ENCODE measurements at regions not wholly inside any gene's neighbourhood (a gene's known extent, or its start where the extent isn't known, plus 50 kb on each side); places are given as distances from the start of the nearest gene placed in this dataset.

- no peak for TF ChIP-seq CTCF (IDR thresholded peaks at IDR 0.05; ENCODE audit: insufficient read depth, low read length)
- TF ChIP-seq POLR2AphosphoS5 (IDR thresholded peaks at IDR 0.05; ENCODE audit: low read depth) = no peak
- no peak for TF ChIP-seq REST (IDR thresholded peaks at IDR 0.05; ENCODE audit: insufficient replicate concordance, low read depth)
Measured at GRCh38 chr2:126995621-126996377, 97.1 kb downstream of the TEX51 start.

Measured in HL-60 (cell line).